ENCODE measurements at regions not wholly inside any gene's neighbourhood (a gene's known extent, or its start where the extent isn't known, plus 50 kb on each side); places are given as distances from the start of the nearest gene placed in this dataset.
"Not testable (repeated sequence)": the region's sequence is repeated elsewhere in the genome, so short reads cannot be mapped to it uniquely, and the experiment has no call there.

GRCh38 chr13:67557118-67557517 is 327.0 kb upstream of the PCDH9 start:
- no peak for DNase-seq (ENCODE audit: low spot score)

GRCh38 chr13:67554746-67555452 is 324.8 kb upstream of the PCDH9 start:
- DNase-seq (ENCODE audit: low spot score): no peak

- DNase-seq (ENCODE audit: low spot score): no peak
Observed at GRCh38 chr13:67554286-67554685, 324.1 kb upstream of the PCDH9 start.

- DNase-seq (ENCODE audit: low spot score): no peak
Observed at GRCh38 chr13:67549331-67549730, 319.2 kb upstream of the PCDH9 start.

- no peak for DNase-seq (ENCODE audit: low spot score)
Observed at GRCh38 chr13:67538906-67539305, 308.8 kb upstream of the PCDH9 start.

GRCh38 chr13:67520886-67521285 is 290.8 kb upstream of the PCDH9 start:
- no peak for DNase-seq (ENCODE audit: low spot score)

GRCh38 chr13:67519356-67519755 is 289.2 kb upstream of the PCDH9 start:
- no peak for DNase-seq (ENCODE audit: low spot score)

GRCh38 chr13:67518785-67519184 is 288.6 kb upstream of the PCDH9 start:
- peak; percentile 21 for DNase-seq (ENCODE audit: low spot score)

- DNase-seq (ENCODE audit: low spot score): peak; percentile 9
Observed at GRCh38 chr13:67515895-67516294, 285.8 kb upstream of the PCDH9 start.

GRCh38 chr13:67509018-67509417 is 278.9 kb upstream of the PCDH9 start:
- DNase-seq (ENCODE audit: low spot score): no peak

GRCh38 chr13:67508275-67508674 is 278.1 kb upstream of the PCDH9 start:
- not testable (repeated sequence) for DNase-seq (ENCODE audit: low spot score)

GRCh38 chr13:67506407-67506806 is 276.3 kb upstream of the PCDH9 start:
- no peak for DNase-seq (ENCODE audit: low spot score)

- no peak for DNase-seq (ENCODE audit: low spot score)
Observed at GRCh38 chr13:67505376-67505775, 275.2 kb upstream of the PCDH9 start.

GRCh38 chr13:67498948-67499347 is 268.8 kb upstream of the PCDH9 start:
- no peak for DNase-seq (ENCODE audit: low spot score)

- no peak for DNase-seq (ENCODE audit: low spot score)
Observed at GRCh38 chr13:67493835-67494234, 263.7 kb upstream of the PCDH9 start.

GRCh38 chr13:67489016-67489415 is 258.9 kb upstream of the PCDH9 start:
- DNase-seq (ENCODE audit: low spot score): no peak

- DNase-seq (ENCODE audit: low spot score): no peak
Observed at GRCh38 chr13:67481445-67481844, 251.3 kb upstream of the PCDH9 start.

- no peak for DNase-seq (ENCODE audit: low spot score)
Observed at GRCh38 chr13:67474115-67474514, 244.0 kb upstream of the PCDH9 start.

- no peak for DNase-seq (ENCODE audit: low spot score)
Observed at GRCh38 chr13:67469623-67470022, 239.5 kb upstream of the PCDH9 start.

- DNase-seq (ENCODE audit: low spot score): no peak
Observed at GRCh38 chr13:67466569-67466968, 236.4 kb upstream of the PCDH9 start.

- DNase-seq (ENCODE audit: low spot score): no peak
Observed at GRCh38 chr13:67464154-67464553, 234.0 kb upstream of the PCDH9 start.

- no peak for DNase-seq (ENCODE audit: low spot score)
Observed at GRCh38 chr13:67462098-67462497, 232.0 kb upstream of the PCDH9 start.

GRCh38 chr13:67452526-67452925 is 222.4 kb upstream of the PCDH9 start:
- not testable (repeated sequence) for DNase-seq (ENCODE audit: low spot score)

- no peak for DNase-seq (ENCODE audit: low spot score)
Observed at GRCh38 chr13:67445436-67445835, 215.3 kb upstream of the PCDH9 start.
